ENCODE measurements at regions not wholly inside any gene's neighbourhood (a gene's known extent, or its start where the extent isn't known, plus 50 kb on each side); places are given as distances from the start of the nearest gene placed in this dataset.

GRCh38 chr2:167424221-167424620 lies 535.9 kb downstream of the XIRP2 start:
- no peak for DNase-seq (ENCODE audit: extremely low read depth in 1 of 11, low read depth in 9 of 11, low spot score in 4 of 11)

DNA sequence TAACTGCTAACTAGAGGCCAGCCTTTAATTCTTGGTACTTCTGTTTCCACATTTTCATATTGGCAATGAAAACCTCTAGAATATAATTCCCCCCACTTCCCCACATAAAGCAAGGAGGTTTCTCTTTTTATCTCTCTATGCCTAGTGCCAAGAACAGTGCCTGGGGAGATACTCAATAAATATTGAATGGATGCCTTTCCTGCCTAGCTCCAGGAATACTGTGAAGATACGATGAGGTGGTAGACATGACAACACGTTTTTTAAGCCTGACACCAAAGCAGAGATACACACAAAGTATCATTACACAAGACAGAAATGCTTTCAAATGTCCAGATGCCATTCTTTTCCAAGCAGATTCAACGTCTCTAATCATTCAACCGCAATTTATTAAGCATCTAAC lies 535.5 kb downstream of the XIRP2 start:
- no peak for DNase-seq (ENCODE audit: extremely low read depth in 1 of 11, low read depth in 9 of 11, low spot score in 4 of 11)

- DNase-seq (ENCODE audit: extremely low read depth in 1 of 11, low read depth in 9 of 11, low spot score in 4 of 11), result peak; percentile 16 to 54 (median 44)
These were observed 531.9 kb downstream of the XIRP2 start for GRCh38 chr2:167420211-167420610.

- DNase-seq (ENCODE audit: extremely low read depth in 1 of 11, low read depth in 9 of 11, low spot score in 4 of 11), result no peak
These were observed 526.8 kb downstream of the XIRP2 start for GRCh38 chr2:167415068-167415467.

DNA sequence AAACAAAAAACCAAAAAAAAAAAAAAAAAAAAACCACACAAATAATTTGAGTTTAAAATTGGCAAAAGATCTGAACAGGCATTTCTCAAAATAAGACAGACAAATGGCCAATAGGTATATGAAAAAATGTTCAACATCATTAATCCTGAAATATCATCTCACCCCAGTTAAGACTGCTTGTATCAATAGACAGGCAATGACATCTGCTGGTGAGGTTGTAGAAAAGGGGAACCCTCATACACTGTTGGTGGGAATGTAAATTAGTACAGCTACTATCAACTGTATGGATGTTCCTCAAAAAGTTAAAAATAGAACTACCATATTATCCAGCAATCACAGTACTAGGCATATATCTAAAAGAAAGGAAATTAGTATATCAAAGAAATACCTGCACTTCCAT lies 523.1 kb downstream of the XIRP2 start:
- no peak for DNase-seq (ENCODE audit: extremely low read depth in 1 of 11, low read depth in 9 of 11, low spot score in 4 of 11)

GRCh38 chr2:167406558-167406957 lies 518.3 kb downstream of the XIRP2 start:
- DNase-seq (ENCODE audit: extremely low read depth in 1 of 11, low read depth in 9 of 11, low spot score in 4 of 11), result no peak

DNA sequence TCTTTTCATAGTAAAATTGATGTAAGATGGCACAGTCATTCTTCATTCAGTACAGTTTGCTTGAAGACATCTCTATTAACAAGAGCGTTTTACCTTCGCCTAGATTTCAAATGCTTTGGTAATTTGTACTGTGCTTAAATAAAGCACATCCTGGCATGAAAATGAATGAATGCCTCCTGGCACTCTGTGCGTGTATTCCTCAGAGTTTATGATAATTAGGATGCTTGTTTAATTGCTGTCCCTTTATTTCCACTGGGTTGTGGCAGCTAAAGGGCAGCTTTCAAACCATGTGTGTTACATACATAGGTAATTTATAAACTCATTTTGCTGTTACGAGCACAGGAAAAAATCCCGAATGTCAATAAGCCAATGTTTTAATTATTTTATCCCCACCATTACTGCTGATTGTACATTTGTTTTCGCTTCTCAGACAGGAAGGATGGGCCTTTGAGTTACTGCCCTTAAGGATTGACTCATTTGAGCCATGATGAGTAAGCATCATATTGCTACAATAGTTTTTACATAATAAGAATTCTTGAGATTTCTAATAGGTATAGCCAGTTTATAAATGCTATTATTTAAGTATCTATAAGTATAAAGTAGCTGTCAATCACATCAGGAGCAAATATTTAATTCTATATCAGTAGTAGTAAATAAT lies 516.5 kb downstream of the XIRP2 start:
- DNase-seq (ENCODE audit: extremely low read depth in 1 of 11, low read depth in 9 of 11, low spot score in 4 of 11), result no peak

- no peak for DNase-seq (ENCODE audit: extremely low read depth in 1 of 11, low read depth in 9 of 11, low spot score in 4 of 11)
These were observed 513.0 kb downstream of the XIRP2 start for GRCh38 chr2:167401309-167401708.

GRCh38 chr2:167400546-167400945 lies 512.3 kb downstream of the XIRP2 start:
- DNase-seq (ENCODE audit: extremely low read depth in 1 of 11, low read depth in 9 of 11, low spot score in 4 of 11), result no peak

- DNase-seq (ENCODE audit: extremely low read depth in 1 of 11, low read depth in 9 of 11, low spot score in 4 of 11), result no peak
These were observed 510.6 kb downstream of the XIRP2 start for GRCh38 chr2:167398873-167399272.

GRCh38 chr2:167388901-167389300 lies 500.6 kb downstream of the XIRP2 start:
- no peak for DNase-seq (ENCODE audit: extremely low read depth in 1 of 11, low read depth in 9 of 11, low spot score in 4 of 11)

- no peak for DNase-seq (ENCODE audit: extremely low read depth in 1 of 11, low read depth in 9 of 11, low spot score in 4 of 11)
These were observed 500.2 kb downstream of the XIRP2 start for GRCh38 chr2:167388497-167388896.

DNA sequence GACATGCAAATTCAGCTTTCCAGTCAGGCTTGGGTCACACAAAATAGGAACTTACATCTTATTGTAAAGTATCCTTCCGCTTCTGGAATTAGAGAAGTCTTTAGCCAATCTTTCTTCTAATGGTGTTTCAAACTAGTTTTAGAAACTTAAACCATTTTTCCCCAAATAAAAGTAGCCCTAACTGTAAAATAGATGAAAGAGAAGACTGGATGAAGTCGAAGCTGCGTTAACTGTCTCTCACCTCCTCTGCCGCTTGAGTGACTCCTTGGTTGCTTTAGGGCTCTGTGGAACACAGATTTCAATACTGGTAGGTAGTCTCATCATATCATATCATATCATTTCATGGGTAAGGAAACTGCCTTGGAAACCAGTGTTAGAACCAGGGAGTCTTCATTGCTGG lies 498.4 kb downstream of the XIRP2 start:
- no peak for DNase-seq (ENCODE audit: extremely low read depth in 1 of 11, low read depth in 9 of 11, low spot score in 4 of 11)

DNA sequence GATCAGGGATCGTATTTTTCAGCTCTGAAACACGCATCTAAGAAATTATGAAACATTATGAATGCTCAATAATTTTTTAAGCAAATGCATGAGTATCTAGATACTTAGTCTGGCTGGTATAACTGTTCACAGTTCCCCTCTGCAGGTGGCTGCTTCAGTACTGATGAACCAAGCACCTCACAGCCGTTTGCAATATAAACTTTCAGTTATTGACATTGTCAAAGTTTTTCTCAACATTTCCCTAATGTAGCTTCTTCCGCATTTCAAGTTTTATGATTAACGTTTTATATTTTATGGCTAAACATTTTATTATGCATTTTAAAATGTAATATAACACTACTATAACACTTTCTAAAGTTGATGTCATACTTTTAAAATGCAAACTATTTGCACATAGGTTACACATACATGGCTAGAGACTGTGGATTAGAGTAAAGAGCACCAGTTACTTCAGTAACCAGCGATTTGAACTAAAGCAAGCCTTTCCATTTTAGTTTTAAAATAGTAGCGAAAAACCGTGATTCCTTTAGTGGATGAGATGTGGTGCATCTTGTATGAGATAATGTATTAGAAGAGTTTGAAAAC lies 495.4 kb downstream of the XIRP2 start:
- DNase-seq (ENCODE audit: extremely low read depth in 1 of 11, low read depth in 9 of 11, low spot score in 4 of 11), result no peak

DNA sequence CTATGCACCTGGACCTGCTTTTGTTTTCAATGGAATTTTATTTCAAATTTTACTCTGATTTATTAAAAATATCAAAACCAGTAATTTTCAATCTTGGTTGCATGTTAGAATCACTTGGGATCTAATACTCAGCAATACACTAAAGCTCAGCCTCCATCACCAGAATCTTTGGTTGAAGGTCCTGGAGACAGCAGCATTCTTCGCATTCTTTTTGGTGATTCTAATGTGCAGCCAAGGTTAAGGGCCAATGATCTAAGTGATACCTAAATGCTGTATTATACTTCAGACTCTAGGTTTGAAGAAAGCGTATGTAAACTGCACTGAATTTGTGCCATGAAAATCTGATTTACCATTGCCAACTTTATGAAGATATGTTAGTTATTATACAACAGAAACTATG lies 493.1 kb downstream of the XIRP2 start:
- DNase-seq (ENCODE audit: extremely low read depth in 1 of 11, low read depth in 9 of 11, low spot score in 4 of 11), result no peak

DNA sequence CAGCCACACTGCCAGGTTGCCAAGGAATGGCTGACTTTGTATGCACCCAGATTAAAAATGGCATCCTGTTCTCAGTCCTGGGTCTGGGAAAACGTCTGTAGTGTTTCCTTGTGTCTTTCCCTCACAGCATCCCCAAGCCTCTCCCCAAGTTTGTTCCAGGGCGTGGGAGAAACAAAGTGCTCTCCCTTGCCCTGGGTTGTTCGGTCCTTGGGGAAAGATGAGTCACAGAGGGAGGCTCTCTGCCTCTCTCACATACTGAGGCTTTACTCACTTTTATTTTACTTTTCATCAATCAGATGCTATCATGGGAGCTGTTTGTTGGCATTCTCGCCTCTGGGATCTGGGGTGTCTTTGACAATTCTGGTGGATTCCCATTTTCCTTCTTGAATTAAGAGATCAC lies 492.3 kb downstream of the XIRP2 start:
- no peak for DNase-seq (ENCODE audit: extremely low read depth in 1 of 11, low read depth in 9 of 11, low spot score in 4 of 11)

DNA sequence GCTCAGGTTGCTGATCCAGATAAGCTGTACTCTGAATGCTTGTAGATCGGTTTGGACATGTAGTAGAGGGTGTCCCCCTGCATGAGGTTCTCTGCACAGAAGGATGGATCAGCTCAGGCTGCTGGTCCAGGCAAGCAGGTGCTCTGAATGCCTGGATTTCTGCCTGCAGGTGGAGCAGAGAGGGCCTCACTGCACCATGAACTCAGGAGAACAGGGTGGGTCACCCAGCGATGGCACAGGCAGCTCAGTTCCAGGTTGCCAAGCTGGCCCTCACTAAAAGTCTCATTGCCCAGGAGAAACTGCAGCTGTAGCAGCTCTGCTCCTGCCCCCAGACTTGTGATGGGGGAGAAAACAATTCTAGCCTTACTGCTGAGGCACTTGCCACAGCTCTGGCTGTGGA lies 491.8 kb downstream of the XIRP2 start:
- DNase-seq (ENCODE audit: extremely low read depth in 1 of 11, low read depth in 9 of 11, low spot score in 4 of 11), result no peak

DNA sequence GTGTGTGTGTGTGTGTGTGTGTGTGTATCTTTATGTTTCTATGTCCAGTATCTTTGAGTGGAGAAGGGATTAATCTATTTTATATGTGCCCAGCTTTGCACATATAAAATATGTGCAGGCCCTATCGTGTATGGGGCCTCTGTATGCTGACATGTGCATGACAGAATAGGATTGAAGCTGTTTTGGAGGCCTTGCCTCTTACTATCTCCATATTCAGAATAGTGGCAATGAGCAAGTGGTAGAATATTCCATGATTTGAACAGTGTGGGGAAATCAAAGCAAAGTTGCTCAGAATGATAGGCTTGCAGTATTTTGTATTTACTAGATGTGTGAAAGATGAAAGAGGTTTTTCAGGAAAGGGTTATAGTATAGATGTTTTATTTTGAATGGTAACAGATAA lies 480.8 kb downstream of the XIRP2 start:
- no peak for DNase-seq (ENCODE audit: extremely low read depth in 1 of 11, low read depth in 9 of 11, low spot score in 4 of 11)

- DNase-seq (ENCODE audit: extremely low read depth in 1 of 11, low read depth in 9 of 11, low spot score in 4 of 11), result no peak
These were observed 480.1 kb downstream of the XIRP2 start for GRCh38 chr2:167368371-167368770.

DNA sequence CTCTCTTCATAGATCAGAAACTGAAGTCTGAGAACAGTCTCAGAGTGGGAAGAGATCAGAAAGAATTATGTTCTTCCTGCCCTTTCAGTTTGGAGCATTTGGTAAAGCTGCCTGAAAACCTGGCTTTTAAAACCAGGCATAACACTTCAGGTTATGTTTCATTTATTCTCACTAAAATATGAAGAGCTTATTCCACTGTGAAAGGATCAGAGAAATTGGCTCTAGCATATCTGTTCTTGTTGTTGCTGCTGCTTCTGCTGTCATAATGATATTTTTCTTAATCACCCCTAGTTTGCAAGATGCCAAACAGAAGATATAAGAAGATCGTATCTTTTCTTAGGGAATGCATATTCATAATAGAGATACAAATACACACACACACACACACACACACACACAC lies 476.9 kb downstream of the XIRP2 start:
- DNase-seq (ENCODE audit: extremely low read depth in 1 of 11, low read depth in 9 of 11, low spot score in 4 of 11), result no peak

- no peak for DNase-seq (ENCODE audit: extremely low read depth in 1 of 11, low read depth in 9 of 11, low spot score in 4 of 11)
These were observed 473.1 kb downstream of the XIRP2 start for GRCh38 chr2:167361426-167361825.
